ENCODE measurements at regions not wholly inside any gene's neighbourhood (a gene's known extent, or its start where the extent isn't known, plus 50 kb on each side); places are given as distances from the start of the nearest gene placed in this dataset.

- Histone ChIP-seq H3K27ac (ENCODE audit: low read length) (no peak overlapping the region), H3K9ac (ENCODE audit: low read length) (no peak overlapping the region), H3K4me2 (ENCODE audit: low read length) (no peak overlapping the region), H3K79me2 (replicated peaks; ENCODE audit: insufficient read depth, low read length) (no peaks in the 10 kb centered on the region), H3K4me3 (ENCODE audit: low read length) (no peak overlapping the region), H3F3A (ENCODE audit: insufficient read depth, low read length, poor library complexity, severe bottlenecking) (no peaks in the 10 kb centered on the region), H4K20me1 (ENCODE audit: insufficient read depth) (no peaks in the 10 kb centered on the region), H3K9me2 (ENCODE audit: insufficient read depth, low read length) (no peaks in the 10 kb centered on the region), H3K27me3 (ENCODE audit: insufficient read depth, low read depth, low read length) (no peaks in the 10 kb centered on the region), H2AFZ (ENCODE audit: low read depth, low read length) (no peak overlapping the region), H3K36me3 (ENCODE audit: insufficient read depth, low read length) (no peaks in the 10 kb centered on the region), H3K9me3 (ENCODE audit: low read length) (no peaks in the 10 kb centered on the region)
- TF ChIP-seq TAF1 (IDR thresholded peaks at IDR 0.05; ENCODE audit: low read depth) (no peak), SMC3 (conservative IDR thresholded peaks at IDR 0.05; ENCODE audit: poor library complexity) (no peak), MXI1 (conservative IDR thresholded peaks at IDR 0.05; ENCODE audit: poor library complexity, severe bottlenecking) (no peak)
These were observed 435.0 kb upstream of the STXBP6 start for GRCh38 chr14:25484906-25485305.

- H3K36me3 ChIP-seq (ENCODE audit: insufficient read depth, low read length): no peaks in the 10 kb centered on the region
- no peaks in the 10 kb centered on the region for H3K9me2 ChIP-seq (ENCODE audit: insufficient read depth, low read length)
- no peaks in the 10 kb centered on the region for H3K9me3 ChIP-seq (ENCODE audit: low read length)
- H3K4me3 ChIP-seq (ENCODE audit: low read length): no peak overlapping the region
- H3K9ac ChIP-seq (ENCODE audit: low read length): no peak overlapping the region
- no peaks in the 10 kb centered on the region for H3K79me2 ChIP-seq (replicated peaks; ENCODE audit: insufficient read depth, low read length)
- no peak overlapping the region for H3K4me2 ChIP-seq (ENCODE audit: low read length)
- H3K27ac ChIP-seq (ENCODE audit: low read length): no peak overlapping the region
- TF ChIP-seq RAD21 (conservative IDR thresholded peaks at IDR 0.05): peak; percentile 90
- no peak for TF ChIP-seq REST (IDR thresholded peaks at IDR 0.05; ENCODE audit: borderline replicate concordance)
- no peak for TF ChIP-seq MXI1 (conservative IDR thresholded peaks at IDR 0.05; ENCODE audit: poor library complexity, severe bottlenecking)
- no peak for TF ChIP-seq POLR2AphosphoS5 (IDR thresholded peaks at IDR 0.05)
- TF ChIP-seq CTCF (IDR thresholded peaks at IDR 0.05; ENCODE audit: poor library complexity, severe bottlenecking): peak; percentile 80
- peak; percentile 85 for TF ChIP-seq SMC3 (conservative IDR thresholded peaks at IDR 0.05; ENCODE audit: poor library complexity)
- TF ChIP-seq EZH2 (IDR thresholded peaks at IDR 0.05; ENCODE audit: borderline replicate concordance, insufficient read depth, low read length, poor library complexity, severe bottlenecking): no peak
- no peak for TF ChIP-seq TAF1 (IDR thresholded peaks at IDR 0.05; ENCODE audit: low read depth)
- H3K27me3 ChIP-seq (ENCODE audit: insufficient read depth, low read depth, low read length): no peaks in the 10 kb centered on the region
- no peaks in the 10 kb centered on the region for H4K20me1 ChIP-seq (ENCODE audit: insufficient read depth)
- H3F3A ChIP-seq (ENCODE audit: insufficient read depth, low read length, poor library complexity, severe bottlenecking): no peaks in the 10 kb centered on the region
- no peak overlapping the region for H2AFZ ChIP-seq (ENCODE audit: low read depth, low read length)
These were observed 434.3 kb upstream of the STXBP6 start for GRCh38 chr14:25484235-25484634.
